GM18505 (cell line): ENCODE measurements at regions not wholly inside any gene's neighbourhood (a gene's known extent, or its start where the extent isn't known, plus 50 kb on each side); places are given as distances from the start of the nearest gene placed in this dataset.
"Not testable (repeated sequence)": the region's sequence is repeated elsewhere in the genome, so short reads cannot be mapped to it uniquely, and the experiment has no call there.

Source experiments
- ATAC-seq: cut with Tn5 transposase; IDR thresholded peaks from one replicate; pipeline ENCODE4 v1.9.1; 2021; ENCODE audit not compliant: unreplicated experiment
- POLR2A ChIP-seq: IDR thresholded peaks from 4 replicates; pipeline ENCODE4 v1.6.1; 2011; ENCODE audit warnings: borderline replicate concordance; ENCODE audit not compliant: insufficient read depth, insufficient read length; ENCODE audit errors: extremely low read depth

GRCh38 chr10:83512681-83513080, 626.6 kb upstream of the GHITM start:
- no peak for ATAC-seq
- no peak for TF ChIP-seq POLR2A

DNA sequence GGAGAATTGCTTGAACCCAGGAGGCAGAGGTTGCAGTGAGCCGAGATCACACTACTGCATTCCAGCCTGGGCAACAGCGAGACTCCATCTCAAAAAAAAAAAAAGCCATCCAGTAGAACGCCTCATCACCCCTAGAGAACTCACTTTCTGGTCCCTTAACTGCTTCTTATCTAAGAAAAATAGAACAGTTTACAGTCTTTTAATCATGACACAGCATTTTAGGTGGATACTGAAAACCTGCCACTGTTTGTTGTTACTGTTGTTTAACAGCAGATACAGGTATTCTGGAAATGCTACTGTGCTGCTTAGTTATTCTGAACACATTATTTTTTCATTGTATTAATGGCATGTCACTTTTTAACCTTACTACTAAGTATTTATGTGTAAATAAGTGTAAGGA, 624.3 kb upstream of the GHITM start:
- TF ChIP-seq POLR2A = no peak
- ATAC-seq = no peak

DNA sequence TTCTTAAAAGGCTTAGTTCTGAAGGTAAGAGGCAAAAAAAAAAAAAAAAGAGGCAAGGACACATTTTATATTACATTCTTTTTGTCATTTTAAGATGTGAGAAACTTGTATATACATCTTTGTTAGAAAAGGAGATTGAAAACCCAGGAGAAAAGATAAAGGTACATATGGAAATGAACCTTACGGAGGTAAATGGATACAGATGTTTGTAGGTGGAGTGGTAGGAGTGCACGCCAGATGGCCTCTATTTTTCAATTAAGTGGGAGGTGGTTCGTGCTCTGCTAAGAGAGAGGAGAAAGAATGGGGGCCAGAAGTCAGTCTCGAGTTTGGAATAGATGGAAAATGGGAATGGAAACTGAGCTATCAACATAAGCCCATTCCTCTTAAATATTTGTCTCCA, 622.5 kb upstream of the GHITM start:
- ATAC-seq = no peak
- TF ChIP-seq POLR2A = no peak

DNA sequence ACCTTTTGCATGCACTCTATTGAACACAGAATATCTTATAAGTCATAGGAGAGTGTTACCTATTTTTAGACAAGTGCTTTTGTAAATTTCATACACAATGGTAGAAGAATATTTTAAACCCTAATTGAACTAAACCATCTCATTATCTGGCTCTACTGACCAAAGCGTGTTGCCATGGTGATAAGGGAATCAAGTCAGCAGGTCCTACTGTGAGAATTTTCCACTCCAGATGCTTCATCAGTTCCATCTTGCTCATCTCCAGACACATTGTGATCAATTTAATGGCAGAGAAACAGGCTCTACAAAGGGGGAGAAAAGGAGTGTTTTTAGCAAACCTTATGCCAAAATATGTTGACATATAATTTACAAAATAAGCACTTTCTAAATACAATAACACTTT, 621.9 kb upstream of the GHITM start:
- no peak for TF ChIP-seq POLR2A
- ATAC-seq = no peak

- no peak for TF ChIP-seq POLR2A
- ATAC-seq = no peak
Observed at GRCh38 chr10:83518779-83519178, 620.5 kb upstream of the GHITM start.

- not testable (repeated sequence) for ATAC-seq
Observed at GRCh38 chr10:83520386-83520785, 618.9 kb upstream of the GHITM start.

- no peak for TF ChIP-seq POLR2A
- no peak for ATAC-seq
Observed at GRCh38 chr10:83522456-83522855, 616.9 kb upstream of the GHITM start.

GRCh38 chr10:83522881-83523386, 616.4 kb upstream of the GHITM start:
- no peak for TF ChIP-seq POLR2A
- ATAC-seq = no peak

DNA sequence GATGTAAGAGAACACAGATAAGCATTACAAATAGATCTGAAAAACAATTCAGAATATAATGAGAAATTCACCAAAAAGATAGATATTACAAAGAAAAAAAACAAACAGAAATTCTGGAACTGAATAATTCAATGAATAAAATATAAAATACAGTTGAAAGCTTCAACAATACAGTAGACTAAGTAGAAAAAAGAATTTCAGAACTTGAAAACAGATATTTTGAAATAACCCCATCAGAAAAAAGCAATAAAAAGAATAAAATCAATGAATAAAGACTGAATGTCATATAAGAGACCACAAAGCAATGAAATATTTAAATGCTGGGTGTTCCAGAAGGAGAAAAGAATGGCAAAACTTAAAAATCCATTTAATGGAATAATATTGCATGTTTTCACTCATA, 611.4 kb upstream of the GHITM start:
- ATAC-seq = no peak
- no peak for TF ChIP-seq POLR2A

DNA sequence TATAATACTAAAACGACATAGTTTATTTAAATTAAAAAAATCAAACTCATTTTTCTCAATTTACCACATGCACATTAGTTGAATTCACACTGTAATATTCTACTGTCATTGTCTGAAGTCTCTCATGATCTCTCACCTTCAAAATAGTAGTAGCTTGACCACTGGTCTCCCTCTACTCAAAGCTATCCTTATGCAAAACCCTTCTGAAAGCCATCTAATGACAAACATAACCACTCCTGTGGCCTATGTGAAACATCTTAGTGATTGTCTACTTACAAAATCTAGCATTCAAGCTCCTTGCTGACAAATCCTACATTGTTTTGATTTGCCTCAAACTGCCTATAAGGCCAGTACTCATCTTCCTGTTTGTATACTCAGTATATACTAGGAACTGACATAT, 606.0 kb upstream of the GHITM start:
- TF ChIP-seq POLR2A = no peak
- no peak for ATAC-seq

GRCh38 chr10:83536426-83536825, 602.9 kb upstream of the GHITM start:
- no peak for ATAC-seq
- no peak for TF ChIP-seq POLR2A

- ATAC-seq = no peak
- TF ChIP-seq POLR2A = no peak
Observed at GRCh38 chr10:83538047-83538446, 601.3 kb upstream of the GHITM start.

GRCh38 chr10:83539528-83540308, 599.6 kb upstream of the GHITM start:
- TF ChIP-seq POLR2A = no peak
- ATAC-seq = no peak

DNA sequence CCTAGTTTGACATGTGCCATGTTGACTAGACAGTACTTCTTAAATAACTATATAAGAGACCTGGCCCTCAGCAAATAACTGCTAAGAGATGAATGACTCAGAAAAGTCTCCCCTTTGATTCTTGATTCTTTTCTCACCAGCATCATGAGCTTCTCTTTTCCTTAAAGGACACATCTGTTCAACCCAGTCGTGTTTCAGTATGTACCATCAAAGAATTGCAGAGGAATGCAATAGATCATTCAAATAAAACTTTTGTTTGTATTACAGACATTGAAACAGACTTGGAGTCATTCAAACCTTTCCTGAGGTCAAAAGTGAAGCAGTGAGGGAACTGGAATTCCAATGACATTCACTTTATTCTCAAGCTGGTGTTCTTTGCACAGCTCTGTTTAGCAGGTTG, 598.3 kb upstream of the GHITM start:
- ATAC-seq = no peak
- no peak for TF ChIP-seq POLR2A
